ENCODE measurements at regions not wholly inside any gene's neighbourhood (a gene's known extent, or its start where the extent isn't known, plus 50 kb on each side); places are given as distances from the start of the nearest gene placed in this dataset.

GRCh38 chr13:106846571-106847448, 278.9 kb upstream of the ARGLU1 start:
- no peak for DNase-seq

- no peak for DNase-seq
Observed at GRCh38 chr13:106836186-106836802, 268.4 kb upstream of the ARGLU1 start.

- no peak for DNase-seq
Observed at GRCh38 chr13:106835477-106835876, 267.5 kb upstream of the ARGLU1 start.

GRCh38 chr13:106821979-106822378, 254.0 kb upstream of the ARGLU1 start:
- no peak for DNase-seq

- DNase-seq: no peak
Observed at GRCh38 chr13:106819413-106820180, 251.7 kb upstream of the ARGLU1 start.

GRCh38 chr13:106818971-106819370, 251.0 kb upstream of the ARGLU1 start:
- DNase-seq: no peak

GRCh38 chr13:106815545-106815944, 247.6 kb upstream of the ARGLU1 start:
- DNase-seq: no peak

GRCh38 chr13:106814463-106814862, 246.5 kb upstream of the ARGLU1 start:
- no peak for DNase-seq

GRCh38 chr13:106810069-106810468, 242.1 kb upstream of the ARGLU1 start:
- DNase-seq: no peak

GRCh38 chr13:106804991-106805390, 237.1 kb upstream of the ARGLU1 start:
- no peak for DNase-seq

GRCh38 chr13:106802917-106803316, 235.0 kb upstream of the ARGLU1 start:
- DNase-seq: no peak

GRCh38 chr13:106799781-106800335, 231.9 kb upstream of the ARGLU1 start:
- no peak for DNase-seq

- no peak for DNase-seq
Observed at GRCh38 chr13:106797081-106797640, 229.2 kb upstream of the ARGLU1 start.

- peak; percentile 51 for DNase-seq
Observed at GRCh38 chr13:106796280-106797047, 228.5 kb upstream of the ARGLU1 start.

GRCh38 chr13:106795847-106796246, 227.9 kb upstream of the ARGLU1 start:
- no peak for DNase-seq

GRCh38 chr13:106794117-106794516, 226.2 kb upstream of the ARGLU1 start:
- DNase-seq: no peak

GRCh38 chr13:106789911-106790310, 222.0 kb upstream of the ARGLU1 start:
- no peak for DNase-seq

GRCh38 chr13:106786006-106786563, 218.1 kb upstream of the ARGLU1 start:
- no peak for DNase-seq

GRCh38 chr13:106774621-106775020, 206.7 kb upstream of the ARGLU1 start:
- DNase-seq: no peak

- no peak for DNase-seq
Observed at GRCh38 chr13:106772006-106772601, 204.2 kb upstream of the ARGLU1 start.

- DNase-seq: no peak
Observed at GRCh38 chr13:106768991-106769390, 201.1 kb upstream of the ARGLU1 start.
